ENCODE measurements at regions not wholly inside any gene's neighbourhood (a gene's known extent, or its start where the extent isn't known, plus 50 kb on each side); places are given as distances from the start of the nearest gene placed in this dataset.

- no peak for FAIRE-seq
- H3K27ac ChIP-seq (ENCODE audit: low read depth in 2 of 2, low read length in 2 of 2): no peak overlapping the region
Observed at GRCh38 chr22:27218012-27218920, 560.9 kb downstream of the MIAT start.

GRCh38 chr22:27219036-27219435 is 561.6 kb downstream of the MIAT start:
- FAIRE-seq (no peak), DNase-seq (no peak)

More at GRCh38 chr22:27218012-27218920, 560.9 kb downstream of the MIAT start:
- H3K36me3 ChIP-seq (ENCODE audit: control insufficient read depth in 2 of 3, insufficient read depth in 3 of 3, low read length in 3 of 3): no peaks in the 10 kb centered on the region
- H3K9ac ChIP-seq (ENCODE audit: low read length in 3 of 3): no peak overlapping the region
- H3K4me3 ChIP-seq (ENCODE audit: low read length in 3 of 3): no peak overlapping the region
- no peaks in the 10 kb centered on the region for H3K27me3 ChIP-seq (ENCODE audit: control insufficient read depth, insufficient read depth, low read length)
- H3K9me3 ChIP-seq (ENCODE audit: control insufficient read depth in 2 of 3, insufficient read depth in 1 of 3, low read length in 3 of 3): peaks cover 0 to 4% (median 0%) of the 10 kb centered on the region in 3 donors
- no peaks in the 10 kb centered on the region for H3K4me1 ChIP-seq (ENCODE audit: control insufficient read depth in 2 of 3, insufficient read depth in 2 of 3, low read depth in 1 of 3, low read length in 3 of 3)
- no peak for TF ChIP-seq CTCF (IDR thresholded peaks at IDR 0.05; ENCODE audit: borderline replicate concordance, extremely low read depth, insufficient read depth)
- no peak for DNase-seq
- intact Hi-C loops (cut with DNase I): no loop called here

GRCh38 chr22:27220339-27220738 is 563.0 kb downstream of the MIAT start:
- intact Hi-C loops (cut with DNase I): no loop called here
- FAIRE-seq (no peak), DNase-seq (no peak)
- TF ChIP-seq CTCF (IDR thresholded peaks at IDR 0.05; ENCODE audit: borderline replicate concordance, extremely low read depth, insufficient read depth): no peak
- H3K27me3 ChIP-seq (ENCODE audit: control insufficient read depth, insufficient read depth, low read length): no peaks in the 10 kb centered on the region
- H3K4me3 ChIP-seq (ENCODE audit: low read length in 3 of 3): no peak overlapping the region
- H3K9me3 ChIP-seq (ENCODE audit: control insufficient read depth in 2 of 3, insufficient read depth in 1 of 3, low read length in 3 of 3): peaks cover 0 to 8% (median 2%) of the 10 kb centered on the region in 3 donors
- H3K4me1 ChIP-seq (ENCODE audit: control insufficient read depth in 2 of 3, insufficient read depth in 2 of 3, low read depth in 1 of 3, low read length in 3 of 3): peaks cover 0 to 2% (median 0%) of the 10 kb centered on the region in 3 donors
- no peaks in the 10 kb centered on the region for H3K36me3 ChIP-seq (ENCODE audit: control insufficient read depth in 2 of 3, insufficient read depth in 3 of 3, low read length in 3 of 3)
- H3K9ac ChIP-seq (ENCODE audit: low read length in 3 of 3): no peak overlapping the region
- no peak overlapping the region for H3K27ac ChIP-seq (ENCODE audit: low read depth in 2 of 2, low read length in 2 of 2)

More at GRCh38 chr22:27219036-27219435, 561.6 kb downstream of the MIAT start:
- H3K4me1 ChIP-seq (ENCODE audit: control insufficient read depth in 2 of 3, insufficient read depth in 2 of 3, low read depth in 1 of 3, low read length in 3 of 3): no peaks in the 10 kb centered on the region
- no peak overlapping the region for H3K9ac ChIP-seq (ENCODE audit: low read length in 3 of 3)
- H3K27me3 ChIP-seq (ENCODE audit: control insufficient read depth, insufficient read depth, low read length): no peaks in the 10 kb centered on the region
- H3K36me3 ChIP-seq (ENCODE audit: control insufficient read depth in 2 of 3, insufficient read depth in 3 of 3, low read length in 3 of 3): no peaks in the 10 kb centered on the region
- no peak overlapping the region for H3K27ac ChIP-seq (ENCODE audit: low read depth in 2 of 2, low read length in 2 of 2)
- TF ChIP-seq CTCF (IDR thresholded peaks at IDR 0.05; ENCODE audit: borderline replicate concordance, extremely low read depth, insufficient read depth): no peak
- H3K9me3 ChIP-seq (ENCODE audit: control insufficient read depth in 2 of 3, insufficient read depth in 1 of 3, low read length in 3 of 3): peaks cover 0 to 8% (median 2%) of the 10 kb centered on the region in 3 donors
- no peak overlapping the region for H3K4me3 ChIP-seq (ENCODE audit: low read length in 3 of 3)
- intact Hi-C loops (cut with DNase I): no loop called here

Data from kidney (tissue), 13 donors.